ENCODE measurements at regions not wholly inside any gene's neighbourhood (a gene's known extent, or its start where the extent isn't known, plus 50 kb on each side); places are given as distances from the start of the nearest gene placed in this dataset.
"Not testable (repeated sequence)": the region's sequence is repeated elsewhere in the genome, so short reads cannot be mapped to it uniquely, and the experiment has no call there.

DNA sequence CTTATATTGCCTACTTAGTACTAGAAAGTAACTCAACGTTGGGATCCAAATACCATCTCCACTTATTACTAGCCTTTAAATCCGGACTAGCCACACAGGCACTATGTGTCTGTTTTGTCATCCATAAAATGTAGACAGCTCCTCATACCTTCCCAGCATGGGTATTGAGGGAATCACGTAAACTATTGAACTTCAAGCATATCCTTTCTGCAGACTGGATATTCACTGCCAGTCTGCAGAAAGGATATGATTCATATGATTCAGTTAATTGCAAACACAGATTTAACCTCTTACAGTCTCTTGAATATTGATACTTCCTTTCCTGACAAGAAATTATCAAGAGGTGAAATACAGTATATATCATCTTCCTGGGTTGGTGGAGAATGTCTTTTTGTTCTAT, 186.0 kb downstream of the LEPR start:
- no peak overlapping the region for H3K4me3 ChIP-seq (replicated peaks; ENCODE audit: low read depth, low read length)
- TF ChIP-seq, protein P1, sequence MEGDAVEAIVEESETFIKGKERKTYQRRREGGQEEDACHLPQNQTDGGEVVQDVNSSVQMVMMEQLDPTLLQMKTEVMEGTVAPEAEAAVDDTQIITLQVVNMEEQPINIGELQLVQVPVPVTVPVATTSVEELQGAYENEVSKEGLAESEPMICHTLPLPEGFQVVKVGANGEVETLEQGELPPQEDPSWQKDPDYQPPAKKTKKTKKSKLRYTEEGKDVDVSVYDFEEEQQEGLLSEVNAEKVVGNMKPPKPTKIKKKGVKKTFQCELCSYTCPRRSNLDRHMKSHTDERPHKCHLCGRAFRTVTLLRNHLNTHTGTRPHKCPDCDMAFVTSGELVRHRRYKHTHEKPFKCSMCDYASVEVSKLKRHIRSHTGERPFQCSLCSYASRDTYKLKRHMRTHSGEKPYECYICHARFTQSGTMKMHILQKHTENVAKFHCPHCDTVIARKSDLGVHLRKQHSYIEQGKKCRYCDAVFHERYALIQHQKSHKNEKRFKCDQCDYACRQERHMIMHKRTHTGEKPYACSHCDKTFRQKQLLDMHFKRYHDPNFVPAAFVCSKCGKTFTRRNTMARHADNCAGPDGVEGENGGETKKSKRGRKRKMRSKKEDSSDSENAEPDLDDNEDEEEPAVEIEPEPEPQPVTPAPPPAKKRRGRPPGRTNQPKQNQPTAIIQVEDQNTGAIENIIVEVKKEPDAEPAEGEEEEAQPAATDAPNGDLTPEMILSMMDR (IDR thresholded peaks at IDR 0.05; ENCODE audit: low read depth, low read length, missing control alignments) = no peak
- DNase-seq (ENCODE audit: extremely low read depth, low read depth) = no peak

DNA sequence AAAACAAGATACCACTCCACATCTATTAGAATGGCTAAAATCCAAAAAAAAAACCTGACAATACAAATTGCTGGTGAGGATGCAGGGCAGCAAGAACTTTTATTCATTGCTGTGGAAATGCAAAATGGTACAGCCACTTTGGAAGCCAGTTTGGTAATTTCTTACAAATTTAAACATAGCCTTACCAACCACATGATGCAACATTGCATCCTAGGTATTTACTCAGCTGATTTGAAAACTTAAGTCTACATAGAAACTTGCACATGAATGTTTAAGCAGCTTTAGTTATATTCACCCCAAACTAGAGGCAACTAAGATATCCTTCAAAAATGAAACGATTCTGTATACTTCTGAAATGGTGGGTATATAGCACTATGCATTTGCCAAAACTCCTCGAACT, 178.8 kb upstream of the PDE4B start:
- no peak overlapping the region for H3K4me3 ChIP-seq (replicated peaks; ENCODE audit: low read depth, low read length)
- TF ChIP-seq, protein P1 (IDR thresholded peaks at IDR 0.05; ENCODE audit: low read depth, low read length, missing control alignments) = no peak
- DNase-seq (ENCODE audit: extremely low read depth, low read depth) = no peak

DNA sequence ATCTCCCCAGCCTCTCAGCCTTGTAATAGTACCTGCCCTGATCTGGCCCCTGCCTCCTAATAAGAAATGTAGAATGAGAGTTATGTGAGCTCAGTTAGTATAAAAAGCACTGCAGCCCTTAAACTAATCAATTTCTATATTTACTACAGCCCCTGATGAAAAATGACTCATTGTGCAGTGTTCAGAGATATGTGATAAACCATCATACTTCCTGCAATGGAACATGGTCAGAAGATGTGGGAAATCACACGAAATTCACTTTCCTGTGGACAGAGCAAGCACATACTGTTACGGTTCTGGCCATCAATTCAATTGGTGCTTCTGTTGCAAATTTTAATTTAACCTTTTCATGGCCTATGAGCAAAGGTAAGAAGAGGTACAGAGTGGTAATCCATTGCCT, 176.8 kb upstream of the PDE4B start:
- TF ChIP-seq, protein P1 (IDR thresholded peaks at IDR 0.05; ENCODE audit: low read depth, low read length, missing control alignments) = no peak
- DNase-seq (ENCODE audit: extremely low read depth, low read depth) = no peak
- H3K4me3 ChIP-seq (replicated peaks; ENCODE audit: low read depth, low read length) = no peak overlapping the region

DNA sequence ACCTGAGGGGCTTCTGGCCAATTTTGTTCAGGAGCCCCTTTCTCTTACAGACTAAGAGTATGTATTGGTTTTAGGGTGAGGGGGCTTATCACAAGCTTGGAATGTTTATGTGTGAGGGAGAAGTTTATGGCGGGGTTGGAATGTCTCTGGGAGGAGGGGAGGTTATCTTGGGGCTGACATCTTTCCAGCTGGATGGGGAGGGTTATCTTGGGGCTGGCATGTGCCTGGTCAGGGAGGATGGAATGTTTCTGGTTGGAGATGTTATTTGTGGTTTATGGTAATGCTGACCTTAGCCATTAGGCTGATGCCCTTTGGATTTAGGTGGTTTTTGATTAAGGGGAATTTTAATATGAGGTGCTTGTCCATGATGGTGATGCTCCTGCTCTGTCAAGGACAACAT, 171.0 kb upstream of the PDE4B start:
- not testable (repeated sequence) for H3K4me3 ChIP-seq (replicated peaks; ENCODE audit: low read depth, low read length); DNase-seq (ENCODE audit: extremely low read depth, low read depth)

DNA sequence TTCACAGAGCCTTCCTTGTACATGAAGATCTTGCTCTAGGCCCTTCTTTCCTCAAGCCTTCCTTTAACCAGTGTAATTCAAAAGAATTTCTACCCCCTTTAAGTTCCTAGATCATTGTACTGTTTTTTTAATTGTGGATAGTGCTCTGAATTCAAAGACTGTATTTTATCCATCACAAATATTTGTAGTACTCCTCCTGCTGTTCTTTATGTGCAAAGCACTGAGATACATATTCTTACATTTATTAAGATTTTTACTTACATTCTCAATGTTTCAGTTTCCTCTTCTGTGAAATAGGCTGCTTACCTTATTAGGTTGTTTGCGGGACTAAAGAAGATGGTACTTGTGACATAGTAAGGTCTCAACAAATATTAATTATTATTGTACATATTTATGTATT, 168.8 kb upstream of the PDE4B start:
- TF ChIP-seq, protein P1 (IDR thresholded peaks at IDR 0.05; ENCODE audit: low read depth, low read length, missing control alignments) = no peak
- no peak for DNase-seq (ENCODE audit: extremely low read depth, low read depth)
- no peak overlapping the region for H3K4me3 ChIP-seq (replicated peaks; ENCODE audit: low read depth, low read length)

DNA sequence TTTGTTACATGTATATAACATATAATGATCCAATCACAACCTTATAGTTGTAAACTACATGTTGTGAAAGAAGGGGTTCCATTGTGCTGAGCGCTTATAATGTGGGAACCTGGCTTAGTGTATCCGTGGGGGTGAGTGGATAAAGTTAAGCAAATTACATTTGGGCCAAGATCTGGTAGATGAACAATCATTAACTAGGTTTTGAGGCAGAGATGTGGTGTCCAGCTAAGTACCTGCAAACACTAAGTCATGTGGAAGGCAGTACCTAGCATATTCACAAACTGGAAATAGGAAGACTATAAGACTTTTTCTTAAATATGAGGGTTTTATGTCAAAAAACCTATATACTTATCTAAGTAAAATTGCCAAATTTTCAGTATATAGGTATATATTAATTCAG, 167.2 kb upstream of the PDE4B start:
- TF ChIP-seq, protein P1 (IDR thresholded peaks at IDR 0.05; ENCODE audit: low read depth, low read length, missing control alignments) = no peak
- no peak for DNase-seq (ENCODE audit: extremely low read depth, low read depth)
- H3K4me3 ChIP-seq (replicated peaks; ENCODE audit: low read depth, low read length) = no peak overlapping the region

DNA sequence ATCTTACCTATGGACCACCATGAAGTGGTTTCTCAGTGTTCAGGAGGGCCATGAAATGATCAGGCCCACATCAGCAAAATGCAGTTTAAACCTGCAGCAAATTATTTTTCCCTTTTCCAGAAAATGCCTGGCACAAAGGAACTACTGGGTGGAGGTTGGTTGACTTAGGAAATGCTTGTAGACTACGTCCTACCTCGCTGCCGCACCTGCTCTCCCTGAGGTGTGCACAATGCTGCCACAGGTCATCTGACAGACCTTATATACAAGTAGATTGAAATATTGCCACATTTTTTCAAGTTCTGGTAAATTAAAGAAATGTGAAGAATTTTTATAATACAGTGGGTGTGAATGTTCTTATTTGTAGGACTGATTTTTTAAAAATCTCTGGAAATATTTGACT, 166.7 kb upstream of the PDE4B start:
- DNase-seq (ENCODE audit: extremely low read depth, low read depth) = no peak
- TF ChIP-seq, protein P1 (IDR thresholded peaks at IDR 0.05; ENCODE audit: low read depth, low read length, missing control alignments) = no peak
- H3K4me3 ChIP-seq (replicated peaks; ENCODE audit: low read depth, low read length) = no peak overlapping the region

All from HFF-Myc (cell line).